ENCODE measurements at regions not wholly inside any gene's neighbourhood (a gene's known extent, or its start where the extent isn't known, plus 50 kb on each side); places are given as distances from the start of the nearest gene placed in this dataset.
"Not testable (repeated sequence)": the region's sequence is repeated elsewhere in the genome, so short reads cannot be mapped to it uniquely, and the experiment has no call there.

- DNase-seq (ENCODE audit: low spot score) = no peak
Observed at GRCh38 chr17:5902181-5903140, 167.7 kb upstream of the WSCD1 start.

DNA sequence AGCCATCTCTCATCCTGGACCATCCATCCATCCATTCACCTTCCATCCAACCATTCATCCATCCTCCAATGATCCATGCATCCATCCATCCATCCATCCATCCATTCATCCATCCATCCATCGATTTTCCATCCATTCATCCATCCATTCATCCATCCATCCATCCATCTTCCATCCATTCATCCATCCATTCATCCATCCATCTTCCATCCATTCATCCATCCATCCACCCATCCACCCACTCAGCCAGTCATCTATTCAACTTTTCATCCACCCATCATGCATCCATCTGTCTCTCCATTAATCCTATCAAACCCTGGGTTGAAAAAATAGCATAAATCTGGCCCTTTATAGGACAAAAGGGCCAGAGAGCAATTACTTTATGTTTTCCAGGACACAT, 158.3 kb upstream of the WSCD1 start:
- DNase-seq (ENCODE audit: low spot score) = no peak

DNA sequence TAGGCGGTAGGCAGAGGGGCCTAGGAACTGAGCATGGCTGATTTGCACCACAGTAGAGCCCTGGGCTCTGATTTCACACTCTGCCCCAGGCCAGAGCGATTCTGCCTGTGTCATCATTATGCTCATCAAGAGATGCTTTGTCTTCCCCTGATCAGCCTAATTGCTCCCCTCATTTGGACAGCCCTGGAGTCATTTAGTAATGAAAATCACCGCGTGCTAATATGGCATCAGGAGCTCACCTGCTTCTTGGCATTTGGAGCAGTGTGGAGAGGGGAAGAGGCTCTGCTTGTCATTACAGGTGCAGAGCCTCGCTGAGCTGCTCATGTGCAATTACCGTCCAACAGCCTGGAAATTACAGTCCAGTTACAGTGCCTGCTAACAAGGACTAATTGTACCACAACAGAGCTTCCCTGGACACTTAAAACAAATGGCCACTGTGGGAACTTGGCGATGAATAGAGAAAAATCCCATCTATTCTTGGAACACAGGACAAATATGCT, 157.1 kb upstream of the WSCD1 start:
- DNase-seq (ENCODE audit: low spot score) = no peak

GRCh38 chr17:5913641-5914040, 156.5 kb upstream of the WSCD1 start:
- DNase-seq (ENCODE audit: low spot score) = no peak

DNA sequence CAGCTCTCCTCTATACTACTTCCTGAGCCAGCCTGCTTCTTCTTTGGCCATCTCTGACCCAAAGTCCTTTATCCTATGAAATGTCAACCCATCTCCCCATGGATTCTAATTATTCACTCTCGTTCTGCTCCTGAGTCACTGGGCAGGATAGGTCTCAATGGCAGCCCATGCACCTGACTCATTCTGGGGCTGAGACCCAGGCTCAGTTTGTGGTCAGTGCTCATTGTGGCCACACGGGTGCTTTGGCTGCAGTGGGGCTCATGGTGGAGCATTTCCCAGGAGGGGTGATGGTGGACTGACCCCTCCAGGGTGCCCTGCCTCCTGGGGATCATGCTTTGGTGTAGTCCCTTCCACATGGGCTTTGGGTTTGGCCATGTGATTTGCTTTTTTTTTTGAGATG, 154.8 kb upstream of the WSCD1 start:
- DNase-seq (ENCODE audit: low spot score) = peak; percentile 9

DNA sequence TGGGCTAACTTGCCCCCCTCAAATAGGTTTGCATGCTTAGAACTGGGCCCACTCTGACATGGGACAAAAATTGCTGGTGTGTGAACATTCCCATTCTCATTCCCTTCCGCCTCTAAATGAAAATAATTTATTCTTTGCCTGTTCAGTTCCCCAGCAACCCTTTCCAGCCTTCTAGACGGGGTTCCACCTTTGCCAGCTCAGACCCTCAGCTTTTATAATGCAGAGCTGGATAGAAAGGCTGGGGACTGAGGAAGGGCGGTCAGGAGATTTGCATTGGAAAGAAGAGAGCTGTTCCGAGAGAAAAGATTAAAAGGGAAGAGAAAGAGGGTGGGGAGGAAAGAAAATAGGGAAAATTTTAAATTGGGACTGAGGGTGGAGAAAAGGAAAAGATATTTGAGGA, 151.1 kb upstream of the WSCD1 start:
- DNase-seq (ENCODE audit: low spot score) = no peak

GRCh38 chr17:5921512-5922282, 148.5 kb upstream of the WSCD1 start:
- peak; percentile 81 for DNase-seq (ENCODE audit: low spot score)

DNA sequence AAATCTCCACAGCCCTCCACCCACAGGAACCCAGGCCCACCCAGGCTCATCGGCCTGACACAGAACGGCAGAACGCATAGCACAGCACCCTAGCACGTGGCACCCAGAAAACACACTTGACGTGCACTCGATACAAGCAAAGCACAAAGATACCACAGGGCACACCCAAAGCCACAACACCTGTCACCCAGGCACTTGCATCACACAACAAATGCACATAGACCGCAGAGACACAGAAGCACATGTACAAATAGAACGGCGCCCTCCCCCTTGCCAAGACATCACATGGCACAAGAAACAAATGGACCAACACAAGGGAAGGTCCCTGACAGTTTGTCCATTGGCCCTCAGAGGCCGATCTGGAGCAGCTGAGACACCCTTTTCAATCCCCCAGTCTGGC, 147.7 kb upstream of the WSCD1 start:
- no peak for DNase-seq (ENCODE audit: low spot score)

DNA sequence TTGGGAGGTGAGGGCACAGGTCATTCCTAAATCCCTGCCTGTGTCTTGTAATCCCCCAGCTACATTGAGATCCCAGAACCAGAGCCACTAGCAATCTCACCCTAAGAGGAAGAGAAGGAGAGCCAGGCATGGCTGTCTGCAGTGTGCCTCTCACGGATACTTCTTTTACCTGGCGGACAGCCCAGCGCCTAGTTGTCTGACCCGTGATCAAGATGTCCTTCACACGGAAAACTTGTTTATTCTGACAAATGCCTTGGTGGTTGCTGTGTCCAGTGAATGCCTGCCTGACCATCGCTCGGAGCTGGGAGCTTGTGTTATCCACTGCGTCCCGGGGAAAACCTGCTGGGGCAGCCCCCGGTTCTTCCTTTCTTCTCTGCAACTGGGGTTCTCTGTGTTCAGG, 140.5 kb upstream of the WSCD1 start:
- DNase-seq (ENCODE audit: low spot score) = no peak

- not testable (repeated sequence) for DNase-seq (ENCODE audit: low spot score)
Observed at GRCh38 chr17:5930555-5930954, 139.6 kb upstream of the WSCD1 start.

DNA sequence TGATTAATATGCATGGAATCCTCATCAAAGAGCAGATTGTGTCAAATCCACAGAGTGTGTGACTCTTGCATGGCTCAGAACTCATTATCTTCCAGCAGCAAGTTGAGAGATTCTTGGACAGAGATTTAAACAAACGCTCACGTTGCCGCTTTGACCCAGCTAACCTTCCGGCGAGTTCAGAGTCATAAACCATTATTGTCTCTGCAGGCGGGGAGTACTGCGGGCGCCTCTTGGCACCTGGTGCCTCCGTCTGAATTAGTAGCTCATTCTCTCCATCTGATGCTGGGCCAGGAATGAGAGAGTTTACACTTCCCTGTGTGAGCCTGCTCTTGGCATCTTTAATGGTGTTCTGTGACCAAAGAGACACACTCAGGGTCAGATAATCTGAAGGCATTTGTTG, 138.6 kb upstream of the WSCD1 start:
- DNase-seq (ENCODE audit: low spot score) = peak; percentile 7

DNA sequence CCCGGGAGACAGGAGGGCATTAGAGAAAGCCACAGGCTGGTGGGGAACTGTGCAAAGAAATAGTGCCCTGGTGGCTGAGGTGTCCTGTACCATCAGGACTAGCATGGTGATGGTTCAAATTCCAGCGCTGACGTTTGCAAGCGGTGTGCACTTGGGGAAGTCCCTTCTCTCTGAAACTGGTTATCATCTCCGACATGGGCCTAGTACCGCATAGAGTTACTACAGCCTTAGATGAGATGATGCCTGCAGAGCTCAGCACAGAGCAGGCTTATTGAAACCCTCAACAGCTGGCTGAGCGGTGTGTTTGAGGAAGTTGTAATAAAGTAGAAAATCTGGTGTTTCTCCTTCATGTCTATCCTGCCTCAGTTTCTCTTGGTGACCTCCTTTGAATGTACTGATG, 136.7 kb upstream of the WSCD1 start:
- DNase-seq (ENCODE audit: low spot score) = no peak

GRCh38 chr17:5941258-5941657, 128.9 kb upstream of the WSCD1 start:
- DNase-seq (ENCODE audit: low spot score) = no peak

GRCh38 chr17:5942687-5943086, 127.5 kb upstream of the WSCD1 start:
- DNase-seq (ENCODE audit: low spot score) = no peak

DNA sequence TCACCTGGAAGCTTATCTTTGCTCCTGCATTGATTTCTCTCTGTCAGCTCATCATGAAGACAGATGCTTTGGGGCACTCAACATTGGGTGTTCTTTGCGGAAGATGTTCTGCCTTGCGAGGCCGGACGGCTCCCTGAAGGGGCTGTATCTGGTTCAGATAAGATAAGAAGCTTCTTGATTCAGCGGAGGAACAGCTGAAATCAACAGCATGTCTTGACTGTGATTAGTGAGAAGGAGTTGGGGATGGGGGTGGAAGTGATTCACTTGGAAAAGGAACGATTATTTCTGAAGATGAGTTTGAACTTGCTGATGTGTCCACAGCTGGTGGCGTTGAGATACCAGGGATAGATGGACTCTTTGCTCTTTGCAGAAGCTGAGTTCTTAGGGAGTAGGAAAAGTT, 126.9 kb upstream of the WSCD1 start:
- no peak for DNase-seq (ENCODE audit: low spot score)

- no peak for DNase-seq (ENCODE audit: low spot score)
Observed at GRCh38 chr17:5943982-5944381, 126.2 kb upstream of the WSCD1 start.

- DNase-seq (ENCODE audit: low spot score) = peak; percentile 1
Observed at GRCh38 chr17:5947701-5948180, 122.4 kb upstream of the WSCD1 start.

DNA sequence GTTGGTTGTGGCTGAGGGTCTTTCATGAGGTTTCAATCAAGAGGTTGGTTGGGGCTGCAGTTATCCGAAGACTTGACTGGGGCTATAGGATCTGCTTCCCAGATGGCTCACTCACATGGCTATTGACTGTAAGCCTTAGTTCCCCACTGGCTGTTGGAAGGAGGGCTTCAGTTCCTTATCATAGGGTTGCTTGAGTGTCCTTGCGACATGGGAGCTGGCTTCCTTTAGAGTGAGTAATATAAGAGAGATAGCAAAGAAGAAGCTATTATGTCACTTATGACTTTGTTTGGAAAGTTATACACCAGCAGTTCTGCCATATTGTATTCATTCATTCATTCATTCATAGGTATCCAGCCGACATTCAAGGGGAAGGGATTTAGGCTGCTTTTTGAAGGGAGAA, 121.4 kb upstream of the WSCD1 start:
- DNase-seq (ENCODE audit: low spot score) = no peak

GRCh38 chr17:5950878-5951277, 119.3 kb upstream of the WSCD1 start:
- no peak for DNase-seq (ENCODE audit: low spot score)

DNA sequence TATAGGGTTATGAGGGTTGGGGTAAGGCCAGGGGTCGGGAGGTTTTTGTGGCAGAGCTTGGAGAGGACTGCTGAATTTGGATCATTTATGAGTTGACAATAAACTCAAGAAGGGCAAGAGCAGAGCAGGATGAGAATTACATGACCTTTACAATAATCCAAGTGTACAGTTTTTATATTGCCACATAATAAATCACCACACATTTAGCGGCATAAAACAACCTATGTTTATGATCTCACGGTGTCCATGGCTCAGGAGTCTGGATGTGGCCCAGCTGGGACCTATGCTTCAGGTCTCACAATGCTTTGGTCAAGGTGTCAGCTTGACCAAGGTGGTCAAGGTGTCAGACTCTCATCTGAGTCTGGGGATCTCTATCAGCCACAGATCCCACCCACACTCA, 118.3 kb upstream of the WSCD1 start:
- DNase-seq (ENCODE audit: low spot score) = no peak

DNA sequence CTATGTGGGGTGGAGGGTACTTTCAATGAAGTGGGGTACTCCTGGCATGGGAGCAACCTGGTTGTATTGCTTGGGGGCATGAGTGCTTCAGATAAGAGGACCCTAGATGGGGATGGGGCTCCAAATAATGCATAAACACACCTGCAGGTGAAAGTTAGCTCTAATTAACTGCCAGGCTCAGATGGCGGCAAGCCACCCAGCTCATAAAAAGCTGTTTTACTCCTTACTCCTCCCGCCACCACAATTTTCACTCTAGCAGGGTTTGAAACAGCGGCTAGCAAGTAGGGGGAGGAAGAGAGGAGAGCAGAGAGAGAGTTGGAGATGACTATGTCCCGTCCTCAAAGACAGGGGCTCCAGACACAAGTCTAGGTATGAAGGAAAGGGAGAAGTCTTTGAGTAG, 117.7 kb upstream of the WSCD1 start:
- DNase-seq (ENCODE audit: low spot score) = no peak

DNA sequence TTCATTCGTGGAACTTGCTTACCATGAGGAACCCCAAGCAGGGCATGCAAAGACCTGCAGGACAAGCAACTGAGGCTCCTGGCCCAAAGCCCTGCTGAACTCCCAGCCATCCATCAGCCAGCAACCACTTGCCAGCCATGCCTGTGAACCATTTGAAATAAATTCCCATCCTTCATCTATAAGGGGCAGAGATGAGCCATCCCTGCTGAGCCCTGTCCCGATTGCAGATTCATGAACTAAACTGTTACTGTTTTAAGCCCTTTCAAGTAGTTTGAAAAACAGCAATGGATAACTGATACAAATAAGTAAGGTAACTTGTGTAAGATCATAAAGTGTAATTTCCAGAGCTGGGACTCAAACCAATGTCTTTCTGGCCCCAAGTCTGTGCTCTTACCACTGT, 114.4 kb upstream of the WSCD1 start:
- no peak for DNase-seq (ENCODE audit: low spot score)

GRCh38 chr17:5958850-5959249, 111.3 kb upstream of the WSCD1 start:
- peak; percentile 79 for DNase-seq (ENCODE audit: low spot score)
